Neural progenitor cell (in vitro differentiated cells): ENCODE measurements at regions not wholly inside any gene's neighbourhood (a gene's known extent, or its start where the extent isn't known, plus 50 kb on each side); places are given as distances from the start of the nearest gene placed in this dataset.

ENCODE experiments used
- DNase-seq: peaks from one replicate; pipeline ENCODE4 v3.0.0-alpha.2; 2016; ENCODE audit warnings: low spot score
- H2AFZ ChIP-seq: fragments of 200-600 bp; sonication (generic); replicated peaks from 2 replicates; pipeline ENCODE4 v1.6.1; 2016; ENCODE audit warnings: antibody characterized with exemption
- H3F3A ChIP-seq: fragments of 200-600 bp; sonication (generic); 2 replicates; pipeline ENCODE4 v1.6.1; 2016; ENCODE audit warnings: antibody characterized with exemption, low read depth
- H3K27ac ChIP-seq: fragments of 200-600 bp; sonication (generic); 2 replicates; pipeline ENCODE4 v1.5.1; 2016; ENCODE audit warnings: mild to moderate bottlenecking
- H3K27me3 ChIP-seq: fragments of 200-600 bp; sonication (generic); 2 replicates; pipeline ENCODE4 v1.6.1; 2016; ENCODE audit warnings: mild to moderate bottlenecking, moderate library complexity
- H3K36me3 ChIP-seq: fragments of 200-600 bp; sonication (generic); 2 replicates; pipeline ENCODE4 v1.5.1; 2016
- H3K4me1 ChIP-seq: fragments of 200-600 bp; sonication (generic); 2 replicates; pipeline ENCODE4 v1.6.1; 2016; ENCODE audit warnings: mixed run types
- H3K4me2 ChIP-seq: fragments of 200-600 bp; sonication (generic); 2 replicates; pipeline ENCODE4 v1.6.1; 2016
- H3K4me3 ChIP-seq: fragments of 200-600 bp; sonication (generic); 2 replicates; pipeline ENCODE4 v1.5.1; 2016
- H3K79me2 ChIP-seq: fragments of 200-600 bp; sonication (generic); 2 replicates; pipeline ENCODE4 v1.6.1; 2016; ENCODE audit warnings: low read depth
- H3K9ac ChIP-seq: fragments of 200-600 bp; sonication (generic); 2 replicates; pipeline ENCODE4 v1.6.1; 2016
- H3K9me3 ChIP-seq: fragments of 200-600 bp; sonication (generic); 2 replicates; pipeline ENCODE4 v1.5.1; 2016; ENCODE audit warnings: low read depth
- H4K20me1 ChIP-seq: fragments of 200-600 bp; sonication (generic); 2 replicates; pipeline ENCODE4 v1.6.1; 2016; ENCODE audit warnings: low read depth
- H3K27ac Mint-ChIP-seq: 3 replicates; pipeline ENCODE4 v1.8.0; 2021; ENCODE audit warnings: mixed read lengths
- H3K27me3 Mint-ChIP-seq: 2 replicates; pipeline ENCODE4 v1.8.0; 2022; ENCODE audit warnings: low read depth, mild to moderate bottlenecking, inconsistent platforms, moderate library complexity, mixed read lengths; ENCODE audit not compliant: insufficient read depth
- H3K36me3 Mint-ChIP-seq: 3 replicates; pipeline ENCODE4 v1.8.0; 2021; ENCODE audit warnings: mixed read lengths
- H3K4me1 Mint-ChIP-seq: 3 replicates; pipeline ENCODE4 v1.8.0; 2021; ENCODE audit warnings: mixed read lengths
- H3K4me3 Mint-ChIP-seq: 3 replicates; pipeline ENCODE4 v1.8.0; 2021; ENCODE audit warnings: mild to moderate bottlenecking, moderate library complexity, mixed read lengths
- H3K9me3 Mint-ChIP-seq: 3 replicates; pipeline ENCODE4 v1.8.0; 2020; ENCODE audit warnings: mixed read lengths
- CTCF ChIP-seq: fragments of 200-600 bp; sonication (generic); IDR thresholded peaks from 2 replicates; pipeline ENCODE4 v1.5.1; 2017; ENCODE audit warnings: antibody characterized with exemption, mild to moderate bottlenecking
- EZH2 ChIP-seq: fragments of 200-600 bp; sonication (generic); IDR thresholded peaks from 2 replicates; pipeline ENCODE4 v1.6.1; 2017; ENCODE audit warnings: antibody characterized with exemption, mild to moderate bottlenecking, moderate library complexity
- EZH2phosphoT487 ChIP-seq: fragments of 200-600 bp; sonication (generic); IDR thresholded peaks from 2 replicates; pipeline ENCODE4 v1.6.1; 2017; ENCODE audit warnings: antibody characterized with exemption

GRCh38 chr7:22066522-22066921 is 120.8 kb upstream of the CDCA7L start:
- Histone ChIP-seq H3K79me2 (no peaks in the 10 kb centered on the region), H2AFZ (no peak overlapping the region), H3K9ac (no peak overlapping the region), H3F3A (no peaks in the 10 kb centered on the region), H3K4me1 (peaks cover 21% of the 10 kb centered on the region), H3K4me3 (no peak overlapping the region), H3K27ac (peak overlapping the region; percentile 38), H3K4me2 (peak overlapping the region; percentile 44), H3K9me3 (no peaks in the 10 kb centered on the region), H3K36me3 (no peaks in the 10 kb centered on the region), H4K20me1 (no peaks in the 10 kb centered on the region), H3K27me3 (no peaks in the 10 kb centered on the region)
- no peaks in the 10 kb centered on the region for H3K36me3 Mint-ChIP-seq
- H3K27ac Mint-ChIP-seq: no peak overlapping the region
- no peak for TF ChIP-seq EZH2phosphoT487
- TF ChIP-seq CTCF: no peak
- H3K4me3 Mint-ChIP-seq: no peak overlapping the region
- DNase-seq: peak; percentile 64
- peaks cover 9% of the 10 kb centered on the region for H3K4me1 Mint-ChIP-seq
- peaks cover 1% of the 10 kb centered on the region for H3K27me3 Mint-ChIP-seq
- no peaks in the 10 kb centered on the region for H3K9me3 Mint-ChIP-seq

- TF ChIP-seq EZH2phosphoT487 (no peak), EZH2 (no peak)
- H3K9ac ChIP-seq: no peak overlapping the region
- H3K4me2 ChIP-seq: no peak overlapping the region
- H2AFZ ChIP-seq: no peak overlapping the region
- no peaks in the 10 kb centered on the region for H3K9me3 Mint-ChIP-seq
- H3K4me1 ChIP-seq: peaks cover 26% of the 10 kb centered on the region
- H3F3A ChIP-seq: no peaks in the 10 kb centered on the region
- no peak overlapping the region for H3K4me3 ChIP-seq
- H3K4me3 Mint-ChIP-seq: no peak overlapping the region
- H3K27me3 ChIP-seq: no peaks in the 10 kb centered on the region
- H3K27ac ChIP-seq: no peak overlapping the region
- no peaks in the 10 kb centered on the region for H4K20me1 ChIP-seq
- DNase-seq: no peak
- H3K27ac Mint-ChIP-seq: no peak overlapping the region
- no peaks in the 10 kb centered on the region for H3K79me2 ChIP-seq
- H3K4me1 Mint-ChIP-seq: peaks cover 9% of the 10 kb centered on the region
- H3K9me3 ChIP-seq: no peaks in the 10 kb centered on the region
- peaks cover 4% of the 10 kb centered on the region for H3K27me3 Mint-ChIP-seq
- no peaks in the 10 kb centered on the region for H3K36me3 Mint-ChIP-seq
- no peaks in the 10 kb centered on the region for H3K36me3 ChIP-seq
These were observed 119.1 kb upstream of the CDCA7L start for GRCh38 chr7:22064816-22065215.

- no peak overlapping the region for H3K27ac Mint-ChIP-seq
- Histone ChIP-seq H3K27me3 (no peaks in the 10 kb centered on the region), H3K36me3 (no peaks in the 10 kb centered on the region), H3K79me2 (no peaks in the 10 kb centered on the region), H3K27ac (no peak overlapping the region), H2AFZ (no peak overlapping the region), H3K9me3 (no peaks in the 10 kb centered on the region), H3K4me1 (peaks cover 21% of the 10 kb centered on the region), H3K4me2 (no peak overlapping the region), H3K4me3 (no peak overlapping the region), H4K20me1 (no peaks in the 10 kb centered on the region), H3K9ac (no peak overlapping the region), H3F3A (no peaks in the 10 kb centered on the region)
- no peak overlapping the region for H3K4me3 Mint-ChIP-seq
- TF ChIP-seq CTCF (no peak), EZH2 (no peak), EZH2phosphoT487 (no peak)
- no peaks in the 10 kb centered on the region for H3K9me3 Mint-ChIP-seq
- H3K4me1 Mint-ChIP-seq: peaks cover 8% of the 10 kb centered on the region
- H3K27me3 Mint-ChIP-seq: peaks cover 4% of the 10 kb centered on the region
- no peaks in the 10 kb centered on the region for H3K36me3 Mint-ChIP-seq
- DNase-seq: no peak
These were observed 116.1 kb upstream of the CDCA7L start for GRCh38 chr7:22061775-22062174.

- H3F3A ChIP-seq: no peaks in the 10 kb centered on the region
- H2AFZ ChIP-seq: no peak overlapping the region
- no peaks in the 10 kb centered on the region for H4K20me1 ChIP-seq
- Mint-ChIP-seq H3K4me3 (no peak overlapping the region), H3K4me1 (no peaks in the 10 kb centered on the region), H3K36me3 (no peaks in the 10 kb centered on the region), H3K27ac (no peak overlapping the region), H3K27me3 (peaks cover 4% of the 10 kb centered on the region), H3K9me3 (no peaks in the 10 kb centered on the region)
- H3K4me3 ChIP-seq: no peak overlapping the region
- H3K36me3 ChIP-seq: no peaks in the 10 kb centered on the region
- no peaks in the 10 kb centered on the region for H3K27me3 ChIP-seq
- peaks cover 11% of the 10 kb centered on the region for H3K4me1 ChIP-seq
- no peak for TF ChIP-seq EZH2
- no peak for TF ChIP-seq CTCF
- TF ChIP-seq EZH2phosphoT487: no peak
- no peak overlapping the region for H3K4me2 ChIP-seq
- no peak overlapping the region for H3K9ac ChIP-seq
- H3K79me2 ChIP-seq: no peaks in the 10 kb centered on the region
- no peak for DNase-seq
- no peak overlapping the region for H3K27ac ChIP-seq
- no peaks in the 10 kb centered on the region for H3K9me3 ChIP-seq
These were observed 115.2 kb upstream of the CDCA7L start for GRCh38 chr7:22060863-22061262.
